GM19035 (cell line): ENCODE measurements at regions not wholly inside any gene's neighbourhood (a gene's known extent, or its start where the extent isn't known, plus 50 kb on each side); places are given as distances from the start of the nearest gene placed in this dataset.
"Not testable (repeated sequence)": the region's sequence is repeated elsewhere in the genome, so short reads cannot be mapped to it uniquely, and the experiment has no call there.

ENCODE experiments used
- ATAC-seq: cut with Tn5 transposase; IDR thresholded peaks from one replicate; pipeline ENCODE4 v1.9.1; 2021; ENCODE audit not compliant: unreplicated experiment

- no peak for ATAC-seq
These were observed 139.7 kb upstream of the PCGF5 start for GRCh38 chr10:91080776-91081175.

DNA sequence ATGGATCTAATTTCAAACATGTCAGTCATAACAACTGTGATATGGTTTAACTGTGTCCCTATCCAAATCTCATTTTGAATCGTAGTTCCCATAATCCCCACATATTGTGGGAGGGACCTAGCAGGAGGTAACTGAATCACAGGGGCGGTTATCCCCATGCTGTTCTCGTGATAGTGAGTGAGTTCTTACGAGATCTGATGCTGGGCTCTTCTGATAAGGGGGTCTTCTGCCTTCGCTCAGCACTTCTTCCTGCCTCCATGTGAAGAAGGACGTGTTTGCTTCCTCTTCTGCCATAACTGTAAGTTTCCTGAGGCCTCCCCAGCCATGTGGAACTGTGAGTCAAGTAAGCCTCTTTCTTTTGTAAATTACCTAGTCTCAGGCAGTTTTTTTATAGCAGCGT lies 138.0 kb upstream of the PCGF5 start:
- ATAC-seq: no peak

DNA sequence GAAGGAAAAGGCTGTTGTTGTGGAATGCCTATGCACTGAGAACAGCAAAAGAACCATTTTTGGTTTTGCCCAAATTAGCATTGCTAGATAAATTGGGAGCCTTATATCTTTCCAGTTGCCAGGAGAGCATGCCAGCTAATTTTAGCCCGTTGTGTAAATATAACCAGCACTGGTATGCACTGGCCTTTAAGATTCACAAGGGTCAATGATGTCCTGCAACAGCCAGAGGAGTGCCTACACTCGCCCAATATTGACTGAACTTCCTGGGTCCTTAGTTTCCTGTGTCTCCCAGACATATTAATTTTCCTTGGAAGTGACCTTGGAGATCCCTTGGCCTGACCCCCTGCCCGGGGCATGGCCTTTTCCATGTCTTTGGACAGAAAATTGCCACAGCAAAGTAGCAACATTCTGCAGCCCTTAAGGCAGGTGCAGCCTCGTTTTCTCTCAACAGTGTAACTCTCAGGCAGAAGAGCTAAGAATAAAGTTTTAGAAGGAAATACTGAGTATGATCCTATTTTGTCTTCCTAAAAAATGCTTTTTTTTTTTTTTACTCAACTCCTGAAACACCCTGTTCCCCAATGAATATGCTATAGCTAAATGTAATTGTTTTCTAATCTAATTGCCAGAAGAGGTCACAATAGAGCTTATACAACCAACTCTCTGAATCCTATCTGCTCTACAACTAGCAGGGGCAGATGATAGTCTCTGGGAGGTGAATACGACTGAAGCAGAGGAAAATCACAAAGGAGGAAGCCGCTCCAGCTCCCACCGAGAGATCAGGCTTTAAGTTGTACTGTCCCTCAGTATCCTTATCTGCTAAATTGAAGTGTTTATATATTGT lies 131.9 kb upstream of the PCGF5 start:
- no peak for ATAC-seq

GRCh38 chr10:91090761-91091529 lies 129.5 kb upstream of the PCGF5 start:
- ATAC-seq: no peak

GRCh38 chr10:91091780-91092179 lies 128.7 kb upstream of the PCGF5 start:
- no peak for ATAC-seq

DNA sequence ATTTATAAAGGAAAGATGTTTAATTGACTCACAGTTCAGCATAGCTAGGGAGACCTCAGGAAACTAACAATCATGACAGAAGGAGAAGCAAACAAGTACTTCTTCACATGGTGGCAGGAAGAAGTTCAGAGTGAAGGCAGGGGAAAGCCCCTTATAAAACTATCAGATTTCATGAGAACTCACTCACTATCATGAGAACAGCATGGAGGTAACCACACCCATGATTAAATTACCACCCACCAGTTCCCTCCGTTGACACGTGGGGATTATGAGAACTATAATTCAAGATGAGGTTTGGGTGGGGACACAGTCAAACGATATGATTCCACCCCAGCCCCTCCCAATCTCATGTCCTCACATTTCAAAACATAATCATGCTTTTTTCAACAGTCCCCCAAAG lies 124.2 kb upstream of the PCGF5 start:
- no peak for ATAC-seq

GRCh38 chr10:91097313-91097712 lies 123.2 kb upstream of the PCGF5 start:
- no peak for ATAC-seq

GRCh38 chr10:91098021-91098420 lies 122.4 kb upstream of the PCGF5 start:
- ATAC-seq: not testable (repeated sequence)

GRCh38 chr10:91103384-91104192 lies 116.9 kb upstream of the PCGF5 start:
- no peak for ATAC-seq

- ATAC-seq: no peak
These were observed 116.0 kb upstream of the PCGF5 start for GRCh38 chr10:91104193-91105041.

DNA sequence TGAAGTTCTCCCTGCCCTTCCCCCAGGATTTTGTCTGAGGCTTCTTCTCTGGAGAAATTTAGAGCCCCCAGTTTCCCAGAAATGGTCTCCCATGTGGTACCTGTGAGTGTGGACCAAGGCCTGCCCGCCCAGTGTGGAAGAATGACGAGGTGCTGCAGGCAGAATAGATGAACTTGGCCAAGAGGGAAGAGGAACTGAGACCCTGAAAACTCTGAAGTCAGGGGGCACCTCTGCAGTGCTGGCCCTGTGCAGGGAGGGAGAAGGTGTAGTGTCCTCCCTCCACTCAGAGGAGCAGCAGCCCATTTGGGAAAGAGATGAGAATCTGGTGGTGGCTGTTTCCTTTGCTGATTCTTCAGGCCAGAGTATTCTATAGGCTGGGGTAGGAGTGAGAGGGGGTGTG lies 115.2 kb upstream of the PCGF5 start:
- no peak for ATAC-seq

- ATAC-seq: no peak
These were observed 111.6 kb upstream of the PCGF5 start for GRCh38 chr10:91108820-91109219.

DNA sequence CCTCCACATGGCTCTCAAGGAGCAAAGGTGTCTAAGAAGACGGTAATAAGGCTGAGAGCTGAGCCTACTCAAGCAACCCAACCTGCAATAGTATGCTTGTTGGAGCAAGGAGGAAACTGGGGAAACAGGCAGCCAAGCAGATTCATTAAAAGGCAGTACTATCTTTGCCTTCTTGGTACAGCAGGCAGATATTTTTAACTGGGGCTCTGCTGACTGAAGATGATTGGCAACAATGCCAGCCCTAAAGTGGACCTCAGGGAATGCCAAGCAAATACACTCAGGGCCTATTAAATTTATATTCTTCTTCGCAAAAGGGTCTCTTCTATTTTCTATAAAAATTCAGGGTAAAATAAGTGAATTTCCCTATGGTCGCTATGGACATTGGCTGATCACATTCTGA lies 109.4 kb upstream of the PCGF5 start:
- ATAC-seq: no peak

GRCh38 chr10:91115618-91116390 lies 104.7 kb upstream of the PCGF5 start:
- no peak for ATAC-seq

DNA sequence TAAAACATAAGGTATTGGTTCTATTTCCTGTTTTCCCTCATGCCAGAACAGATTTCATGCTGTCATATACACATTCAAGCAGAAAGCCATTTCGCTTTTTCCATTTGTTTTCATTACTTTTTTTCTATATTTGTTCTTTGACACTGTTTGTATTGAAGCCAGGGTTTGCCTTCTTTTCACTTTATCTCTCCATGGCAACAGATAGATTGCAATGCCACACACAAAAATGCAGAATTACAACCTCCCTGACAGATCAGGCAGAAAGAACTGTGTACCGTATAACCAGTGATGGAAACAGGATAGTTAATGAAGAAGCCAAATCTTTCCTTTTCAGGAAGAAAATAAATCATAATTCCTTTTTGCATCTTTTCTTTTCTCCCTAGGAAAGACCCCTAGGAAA lies 103.0 kb upstream of the PCGF5 start:
- ATAC-seq: no peak

DNA sequence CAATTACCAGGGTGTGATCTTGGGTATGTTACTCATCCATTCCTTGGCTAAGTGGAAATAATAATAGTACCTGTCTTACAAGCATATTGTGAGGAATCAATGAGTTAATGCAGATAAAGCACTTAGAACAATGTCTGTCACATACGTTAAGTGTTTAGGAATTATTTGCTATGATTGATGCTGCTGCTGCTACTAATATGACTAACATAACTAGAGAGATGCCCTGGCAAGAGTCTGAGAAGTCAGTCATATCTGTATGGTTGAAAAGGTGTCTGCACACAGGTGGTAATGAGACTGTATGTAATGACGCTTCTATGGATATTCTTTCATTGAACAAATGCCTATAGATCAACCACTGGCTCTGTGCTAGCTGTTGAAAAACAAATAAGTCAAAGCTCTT lies 100.1 kb upstream of the PCGF5 start:
- ATAC-seq: no peak

DNA sequence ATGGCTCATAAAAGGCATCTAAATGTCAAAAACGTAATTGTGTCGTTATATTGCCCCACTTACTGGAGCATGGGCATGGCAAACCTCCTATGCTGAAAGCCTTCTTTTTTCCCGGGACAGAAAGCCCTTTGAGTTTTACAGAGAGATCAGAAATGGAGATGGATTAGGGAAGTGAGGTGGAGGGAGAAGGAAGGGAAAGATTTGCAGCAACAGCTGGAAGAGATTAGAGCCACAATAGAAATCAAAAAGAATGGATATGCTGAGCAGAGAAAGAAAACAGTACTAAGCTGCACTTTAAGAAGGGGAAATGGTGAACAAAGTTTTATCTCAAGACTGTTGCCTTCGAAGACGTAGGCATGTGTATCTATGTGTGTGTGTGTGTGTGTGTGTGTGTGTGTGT lies 97.2 kb upstream of the PCGF5 start:
- ATAC-seq: no peak

DNA sequence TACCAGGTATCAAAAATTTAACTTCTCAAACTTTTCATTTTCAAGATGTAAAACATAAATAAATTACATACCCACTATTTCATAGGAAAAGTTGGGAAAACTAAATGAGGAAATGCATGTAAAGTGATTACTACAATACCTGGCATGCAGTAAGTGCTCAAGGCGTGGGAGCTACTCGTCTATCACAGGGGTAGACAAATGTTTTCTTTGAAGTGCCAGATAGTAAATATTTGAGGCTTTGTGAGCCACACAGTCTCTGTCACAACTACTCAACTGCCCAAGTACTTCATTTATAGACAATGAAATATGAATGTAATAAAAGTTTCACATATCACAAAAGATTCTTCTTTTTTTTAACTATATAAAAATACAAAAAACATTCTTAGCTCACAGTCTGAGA lies 96.4 kb upstream of the PCGF5 start:
- ATAC-seq: no peak

GRCh38 chr10:91126471-91126870 lies 94.0 kb upstream of the PCGF5 start:
- no peak for ATAC-seq
